GM18951 (cell line): ENCODE measurements at regions not wholly inside any gene's neighbourhood (a gene's known extent, or its start where the extent isn't known, plus 50 kb on each side); places are given as distances from the start of the nearest gene placed in this dataset.
"Not testable (repeated sequence)": the region's sequence is repeated elsewhere in the genome, so short reads cannot be mapped to it uniquely, and the experiment has no call there.

Experiments used
- in situ Hi-C: fragments of 300-500 bp; cut with MboI; formaldehyde crosslinking; loops from one replicate; pipeline ENCODE4 v1.12.0; 2022; ENCODE audit warnings: low sequenced_read_pairs, mixed read lengths, inconsistent platforms; ENCODE audit not compliant: unreplicated experiment

DNA sequence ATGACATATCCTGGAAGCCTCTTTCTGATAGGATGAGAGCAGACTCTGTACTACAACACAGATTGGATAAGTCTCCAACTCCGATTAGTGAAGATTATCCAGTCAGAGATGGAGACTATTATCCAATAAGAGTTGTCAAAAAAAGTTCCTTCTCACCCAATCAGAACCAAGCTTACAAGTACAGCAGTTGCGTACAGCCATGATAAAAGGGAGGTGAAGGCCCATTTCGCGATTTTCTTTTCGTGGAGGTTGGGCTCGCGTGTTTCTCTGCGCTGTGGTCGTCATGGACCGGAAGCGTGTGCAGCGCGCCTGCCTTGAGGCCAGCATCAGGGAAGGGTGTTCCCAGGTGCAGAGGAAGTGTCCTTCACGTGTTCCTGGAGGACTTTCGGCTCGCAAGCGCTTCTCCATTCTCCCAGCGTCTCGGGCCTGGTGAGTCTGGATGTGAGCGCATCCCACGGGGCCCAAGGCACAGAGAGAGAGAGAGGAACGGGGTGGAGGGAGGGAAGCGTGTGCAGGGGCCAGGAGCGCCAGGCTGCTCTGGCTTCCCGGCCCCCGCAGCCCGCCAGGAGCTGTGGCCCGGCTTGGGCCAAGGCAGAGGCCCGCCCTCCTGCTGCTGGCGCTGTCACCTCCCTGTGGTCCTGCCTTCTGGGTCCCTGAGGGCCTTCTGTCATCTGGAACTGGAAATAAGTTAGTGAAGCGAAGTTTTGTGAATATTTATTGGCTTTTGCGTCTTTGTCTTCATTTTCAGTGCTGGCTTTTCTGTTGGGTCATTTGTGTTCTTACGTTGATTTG is 53.9 kb downstream of the CDRT15L2 start:
- in situ Hi-C loops = not testable (repeated sequence)

DNA sequence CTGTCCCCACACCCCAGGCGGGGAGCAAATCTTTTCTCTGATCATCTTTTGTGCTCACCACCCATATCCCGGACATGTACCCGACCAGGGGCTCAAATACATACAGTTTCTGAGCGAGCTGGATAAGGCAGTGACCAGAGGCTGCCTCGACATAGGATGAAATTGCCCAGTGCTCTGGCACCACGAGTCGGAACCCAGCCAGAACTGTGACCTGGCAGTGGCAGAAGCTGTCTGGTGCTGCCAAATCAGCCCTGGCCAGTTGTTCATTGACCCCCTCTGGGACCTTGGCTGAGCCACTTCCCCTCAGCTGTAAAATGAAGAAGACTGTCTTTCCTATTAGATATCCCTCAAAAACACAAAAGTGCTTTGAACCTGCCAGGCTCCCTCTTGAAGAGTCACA is 60.6 kb downstream of the CDRT15L2 start:
- in situ Hi-C loops = not testable (repeated sequence)

DNA sequence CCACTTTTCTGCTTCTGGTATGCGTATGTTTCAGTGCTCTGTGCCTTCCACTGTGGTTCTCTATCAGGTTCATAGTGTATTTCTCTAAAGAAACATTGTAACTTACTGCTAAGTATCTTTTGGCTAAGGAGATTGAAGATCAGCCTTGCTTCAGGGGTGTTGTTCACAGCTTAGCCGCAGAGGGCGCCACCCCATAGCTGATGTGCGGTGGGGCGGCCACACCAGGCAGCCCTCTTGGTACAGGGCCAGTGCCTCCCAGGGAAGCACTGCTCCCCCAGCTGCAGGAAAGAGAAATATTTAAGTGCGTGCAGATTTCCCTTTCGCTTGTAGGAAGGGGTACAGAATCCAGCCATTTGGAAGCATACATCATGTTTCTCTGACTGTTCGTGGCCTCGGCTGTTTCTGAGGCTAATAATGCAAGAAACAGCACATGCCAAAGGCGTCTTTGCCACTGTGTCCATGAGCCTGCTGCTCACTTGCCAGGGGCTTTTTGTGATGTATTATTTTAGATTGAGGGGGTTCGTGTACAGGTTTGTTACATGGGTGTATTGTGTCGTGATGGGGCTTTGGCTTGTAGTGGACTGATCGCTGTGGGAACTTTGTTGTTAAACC is 67.2 kb downstream of the CDRT15L2 start:
- in situ Hi-C loops = not testable (repeated sequence)

DNA sequence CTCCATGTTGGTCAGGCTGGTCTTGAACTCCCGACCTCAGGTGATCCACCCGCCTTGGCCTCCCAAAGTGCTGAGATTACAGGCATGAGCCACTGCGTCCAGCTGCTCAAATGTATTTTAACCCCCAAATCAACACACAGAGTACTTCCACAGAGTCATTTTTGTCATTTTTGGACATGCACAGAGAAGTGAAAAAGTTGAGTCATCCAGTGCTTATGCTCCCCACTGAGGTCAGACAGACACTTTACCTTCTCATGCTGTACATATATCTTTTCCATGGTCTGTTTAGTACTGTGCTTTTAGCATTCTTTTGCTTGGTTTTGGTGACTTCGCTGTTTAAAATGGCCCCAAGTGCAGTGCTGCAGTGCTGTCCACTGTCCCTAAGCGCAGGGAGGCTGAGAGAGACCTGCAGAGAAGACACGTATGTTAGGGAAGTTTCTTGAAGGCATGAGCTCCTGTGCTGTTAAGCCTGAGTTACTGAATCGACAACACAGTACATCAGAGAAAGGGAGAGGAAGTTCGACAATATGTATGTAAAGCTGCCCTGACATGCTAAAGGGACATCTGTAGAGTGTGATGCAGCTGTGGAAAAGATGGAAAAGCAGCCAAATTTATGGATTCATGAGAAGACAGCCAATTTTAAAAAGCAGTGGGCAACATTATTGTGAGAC is 69.7 kb downstream of the CDRT15L2 start:
- in situ Hi-C loops = not testable (repeated sequence)

- in situ Hi-C loops = not testable (repeated sequence)
These were observed 71.5 kb downstream of the CDRT15L2 start for GRCh38 chr17:20651022-20651421.

- in situ Hi-C loops = not testable (repeated sequence)
These were observed 72.2 kb downstream of the CDRT15L2 start for GRCh38 chr17:20651736-20652135.

GRCh38 chr17:20653391-20653790 is 73.9 kb downstream of the CDRT15L2 start:
- in situ Hi-C loops = not testable (repeated sequence)

DNA sequence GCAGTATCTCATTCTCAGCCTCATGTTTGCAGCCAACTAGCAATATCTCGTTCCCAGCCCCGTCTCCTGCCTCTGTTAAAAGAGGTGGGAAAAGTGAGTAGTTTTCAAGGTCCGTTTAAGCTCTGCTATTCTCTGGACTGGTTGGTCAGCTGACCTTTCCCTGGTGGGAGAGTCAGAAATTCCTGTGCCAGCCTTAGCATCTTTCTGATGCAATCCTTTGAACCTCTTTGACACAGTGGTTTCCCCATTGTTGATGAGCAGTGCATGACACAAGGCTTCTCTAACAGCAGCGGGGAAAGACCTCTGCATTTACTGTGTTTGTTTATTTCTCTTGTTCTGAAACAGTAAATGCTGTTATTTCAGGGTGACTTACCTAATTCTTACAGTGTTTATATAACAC is 74.6 kb downstream of the CDRT15L2 start:
- in situ Hi-C loops = not testable (repeated sequence)

DNA sequence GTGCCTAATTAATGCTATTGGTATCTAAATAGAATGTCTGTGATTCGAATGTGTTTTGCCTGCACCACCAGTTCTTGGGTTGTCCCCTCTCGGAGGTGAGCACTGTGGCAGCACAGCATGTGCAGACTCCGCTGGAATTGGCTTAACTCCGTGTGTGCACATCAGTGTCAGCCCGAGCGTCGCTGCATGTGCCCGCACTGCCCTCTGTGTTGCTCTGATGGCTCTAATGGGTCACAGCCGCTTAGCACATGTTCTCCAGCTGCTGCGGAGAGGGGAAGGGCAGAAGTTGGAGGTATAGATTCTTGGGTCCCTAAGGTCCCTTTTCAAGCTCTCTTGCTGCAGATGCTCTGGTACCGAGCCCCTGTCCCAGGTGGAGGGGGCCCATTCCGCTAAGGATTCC is 75.1 kb downstream of the CDRT15L2 start:
- in situ Hi-C loops = not testable (repeated sequence)

- in situ Hi-C loops = not testable (repeated sequence)
These were observed 85.8 kb downstream of the CDRT15L2 start for GRCh38 chr17:20665103-20665955.

- in situ Hi-C loops = not testable (repeated sequence)
These were observed 87.2 kb downstream of the CDRT15L2 start for GRCh38 chr17:20666689-20667088.

DNA sequence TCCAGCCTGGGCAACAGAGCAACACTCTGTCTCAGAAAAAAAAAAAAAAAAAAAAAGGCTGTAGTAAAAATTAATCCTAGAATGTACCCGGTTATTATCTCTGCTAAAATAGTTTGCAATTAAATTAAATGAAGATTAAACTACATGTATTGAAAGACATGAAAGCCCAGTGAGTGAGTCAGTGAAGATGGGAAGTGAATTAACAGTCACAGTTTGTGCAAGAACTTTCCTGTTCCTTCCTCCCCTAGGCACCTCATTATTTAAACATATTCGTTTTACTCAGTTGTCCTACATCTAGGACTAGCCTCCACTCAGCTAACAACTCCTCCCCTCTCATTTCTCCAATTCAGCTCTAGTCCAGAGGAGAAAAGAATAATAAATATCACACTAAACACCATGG is 88.2 kb downstream of the CDRT15L2 start:
- in situ Hi-C loops = not testable (repeated sequence)

GRCh38 chr17:20668316-20668715 is 88.8 kb downstream of the CDRT15L2 start:
- in situ Hi-C loops = not testable (repeated sequence)

GRCh38 chr17:20668868-20669267 is 89.3 kb downstream of the CDRT15L2 start:
- in situ Hi-C loops = not testable (repeated sequence)

GRCh38 chr17:20670506-20670905 is 91.0 kb downstream of the CDRT15L2 start:
- in situ Hi-C loops = not testable (repeated sequence)

GRCh38 chr17:20674374-20674773 is 94.8 kb downstream of the CDRT15L2 start:
- in situ Hi-C loops = not testable (repeated sequence)

- in situ Hi-C loops = not testable (repeated sequence)
These were observed 96.2 kb downstream of the CDRT15L2 start for GRCh38 chr17:20675707-20676106.

DNA sequence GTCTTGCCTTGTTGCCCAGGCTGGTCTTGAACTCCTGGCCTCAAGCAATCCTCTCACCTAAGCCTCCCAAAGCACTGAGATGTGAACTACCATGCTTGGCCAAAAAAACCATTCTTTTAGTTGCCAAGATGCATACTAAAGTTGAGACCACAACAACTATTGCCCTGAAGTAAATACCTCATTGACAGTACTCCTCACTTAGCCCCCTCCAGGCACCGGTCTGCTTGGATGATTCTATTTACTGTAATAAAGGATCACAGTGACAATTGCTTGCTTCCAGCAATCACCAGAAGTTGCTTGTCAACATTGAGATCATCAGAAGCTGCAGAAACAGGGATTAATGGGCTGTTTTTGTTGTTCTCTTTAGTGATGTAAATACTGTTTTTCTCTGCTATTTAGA is 97.1 kb downstream of the CDRT15L2 start:
- in situ Hi-C loops = not testable (repeated sequence)

GRCh38 chr17:20677469-20677868 is 97.9 kb downstream of the CDRT15L2 start:
- in situ Hi-C loops = not testable (repeated sequence)

DNA sequence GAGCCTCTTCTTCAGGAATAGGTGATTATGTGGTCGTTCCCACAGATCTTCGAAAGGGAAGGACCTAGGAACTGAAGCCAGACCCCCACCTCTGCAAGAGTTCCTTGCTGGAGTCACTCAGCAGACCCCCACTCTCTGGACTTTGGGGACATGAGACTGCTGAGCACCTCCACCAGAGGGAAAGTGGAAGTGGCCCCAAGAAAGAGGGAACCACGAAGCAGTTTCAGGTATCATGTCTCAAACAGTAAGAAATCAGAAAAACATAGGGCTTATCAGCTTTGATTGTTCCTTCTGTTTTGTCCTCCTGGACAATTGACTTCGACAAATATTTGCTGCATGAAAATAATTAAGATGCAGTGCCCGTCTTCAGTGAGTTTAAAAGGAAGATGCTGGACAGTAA is 98.9 kb downstream of the CDRT15L2 start:
- in situ Hi-C loops = not testable (repeated sequence)
